ENCODE measurements at regions not wholly inside any gene's neighbourhood (a gene's known extent, or its start where the extent isn't known, plus 50 kb on each side); places are given as distances from the start of the nearest gene placed in this dataset.

DNA sequence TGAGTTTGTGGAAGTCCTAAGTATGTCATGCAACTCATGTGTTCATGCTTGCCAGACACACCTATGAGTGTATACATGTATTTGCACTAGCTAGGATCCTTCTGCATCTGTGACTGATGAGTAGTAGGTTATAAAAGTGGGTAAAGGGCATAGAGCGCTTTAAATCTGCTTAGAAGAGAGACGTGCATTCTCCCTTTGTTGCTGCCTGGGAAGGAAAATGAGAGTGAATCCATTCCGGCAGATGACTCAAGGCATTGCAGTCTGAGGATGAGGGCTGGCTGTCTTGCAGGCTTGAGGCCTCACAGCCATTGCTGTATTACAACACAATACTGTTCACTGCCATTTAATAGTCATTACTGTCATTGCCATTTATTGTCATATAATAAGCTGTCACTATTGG, 120.8 kb upstream of the UMPS start:
- TF ChIP-seq, protein P1, sequence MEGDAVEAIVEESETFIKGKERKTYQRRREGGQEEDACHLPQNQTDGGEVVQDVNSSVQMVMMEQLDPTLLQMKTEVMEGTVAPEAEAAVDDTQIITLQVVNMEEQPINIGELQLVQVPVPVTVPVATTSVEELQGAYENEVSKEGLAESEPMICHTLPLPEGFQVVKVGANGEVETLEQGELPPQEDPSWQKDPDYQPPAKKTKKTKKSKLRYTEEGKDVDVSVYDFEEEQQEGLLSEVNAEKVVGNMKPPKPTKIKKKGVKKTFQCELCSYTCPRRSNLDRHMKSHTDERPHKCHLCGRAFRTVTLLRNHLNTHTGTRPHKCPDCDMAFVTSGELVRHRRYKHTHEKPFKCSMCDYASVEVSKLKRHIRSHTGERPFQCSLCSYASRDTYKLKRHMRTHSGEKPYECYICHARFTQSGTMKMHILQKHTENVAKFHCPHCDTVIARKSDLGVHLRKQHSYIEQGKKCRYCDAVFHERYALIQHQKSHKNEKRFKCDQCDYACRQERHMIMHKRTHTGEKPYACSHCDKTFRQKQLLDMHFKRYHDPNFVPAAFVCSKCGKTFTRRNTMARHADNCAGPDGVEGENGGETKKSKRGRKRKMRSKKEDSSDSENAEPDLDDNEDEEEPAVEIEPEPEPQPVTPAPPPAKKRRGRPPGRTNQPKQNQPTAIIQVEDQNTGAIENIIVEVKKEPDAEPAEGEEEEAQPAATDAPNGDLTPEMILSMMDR (IDR thresholded peaks at IDR 0.05; ENCODE audit: control insufficient read depth, insufficient read depth, low read depth, low read length, missing control alignments), result no peak
- H3K4me3 ChIP-seq (ENCODE audit: control insufficient read depth, low read depth, low read length), result no peak overlapping the region
- DNase-seq (ENCODE audit: low read depth), result no peak

DNA sequence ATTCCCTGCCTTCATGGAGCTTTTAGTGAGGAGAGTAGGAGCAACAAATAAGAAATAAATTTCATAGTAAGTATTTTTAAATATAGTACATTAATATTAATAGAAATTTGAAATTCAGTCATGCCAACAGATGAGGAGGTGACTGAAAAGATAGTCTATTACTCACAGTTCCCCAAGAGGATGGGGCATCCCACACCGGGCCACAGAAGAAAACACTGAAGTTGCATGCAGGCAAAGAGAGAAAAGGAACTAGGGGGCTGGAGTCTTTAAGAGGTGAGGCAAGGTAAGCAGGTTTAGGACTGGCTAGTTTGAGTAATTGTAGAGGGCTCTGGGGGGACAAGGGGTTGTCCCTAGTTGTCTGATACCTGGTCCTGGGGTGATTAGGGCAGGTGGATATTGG, 120.1 kb upstream of the UMPS start:
- TF ChIP-seq, protein P1 (IDR thresholded peaks at IDR 0.05; ENCODE audit: control insufficient read depth, insufficient read depth, low read depth, low read length, missing control alignments), result no peak
- H3K4me3 ChIP-seq (ENCODE audit: control insufficient read depth, low read depth, low read length), result no peak overlapping the region
- DNase-seq (ENCODE audit: low read depth), result no peak

DNA sequence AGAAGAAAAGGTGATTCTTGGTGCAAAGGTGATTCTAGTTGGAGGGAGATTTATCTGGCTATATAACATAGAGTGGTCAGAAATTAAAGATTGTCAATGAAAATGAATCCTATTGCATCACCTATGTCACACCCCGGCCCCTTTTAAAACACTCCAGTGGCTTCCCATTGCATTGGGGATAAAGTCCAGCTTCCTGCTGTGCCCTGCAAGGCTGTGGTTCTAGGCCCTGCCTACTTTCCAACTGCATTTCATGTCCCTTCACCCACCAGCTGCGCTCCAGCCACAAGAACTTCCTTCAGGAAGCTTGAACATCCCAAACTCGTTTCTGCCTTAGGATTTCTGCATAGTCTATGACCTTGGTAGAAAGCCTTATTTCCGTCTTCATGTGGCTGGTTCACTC, 118.7 kb upstream of the UMPS start:
- no peak for DNase-seq (ENCODE audit: low read depth)
- TF ChIP-seq, protein P1 (IDR thresholded peaks at IDR 0.05; ENCODE audit: control insufficient read depth, insufficient read depth, low read depth, low read length, missing control alignments), result no peak
- H3K4me3 ChIP-seq (ENCODE audit: control insufficient read depth, low read depth, low read length), result no peak overlapping the region

DNA sequence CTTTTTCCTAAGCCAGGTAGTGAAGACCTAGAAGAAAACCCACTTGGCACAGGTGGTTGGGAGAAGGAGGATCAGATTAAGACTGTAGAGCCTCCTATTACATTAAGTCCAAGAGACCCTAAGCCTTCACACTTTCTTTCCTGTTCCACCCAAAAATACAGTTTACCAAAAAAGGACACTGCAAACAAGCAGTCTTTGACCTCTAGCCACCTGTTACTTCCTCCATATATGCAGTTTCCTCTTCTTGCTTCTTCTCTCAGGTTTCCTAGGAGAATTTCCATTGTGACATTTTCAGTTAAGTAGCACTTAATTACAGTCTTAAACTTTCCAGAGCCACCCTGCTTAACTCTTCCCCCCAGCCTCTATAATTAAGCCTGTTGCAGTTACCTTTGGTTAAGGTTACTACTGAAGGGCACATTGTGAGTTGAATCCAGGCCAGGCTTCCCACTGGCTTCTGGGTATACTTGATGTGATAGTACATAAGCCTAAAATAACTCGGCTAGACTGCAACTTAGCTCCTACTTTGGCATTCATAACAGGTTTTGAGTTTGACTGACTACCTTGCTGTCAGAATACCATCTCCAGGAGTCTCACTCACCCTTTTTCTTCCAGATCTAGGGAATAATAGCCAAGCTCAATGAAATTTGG, 114.2 kb upstream of the UMPS start:
- TF ChIP-seq, protein P1 (IDR thresholded peaks at IDR 0.05; ENCODE audit: control insufficient read depth, insufficient read depth, low read depth, low read length, missing control alignments), result no peak
- no peak for DNase-seq (ENCODE audit: low read depth)
- no peak overlapping the region for H3K4me3 ChIP-seq (ENCODE audit: control insufficient read depth, low read depth, low read length)

DNA sequence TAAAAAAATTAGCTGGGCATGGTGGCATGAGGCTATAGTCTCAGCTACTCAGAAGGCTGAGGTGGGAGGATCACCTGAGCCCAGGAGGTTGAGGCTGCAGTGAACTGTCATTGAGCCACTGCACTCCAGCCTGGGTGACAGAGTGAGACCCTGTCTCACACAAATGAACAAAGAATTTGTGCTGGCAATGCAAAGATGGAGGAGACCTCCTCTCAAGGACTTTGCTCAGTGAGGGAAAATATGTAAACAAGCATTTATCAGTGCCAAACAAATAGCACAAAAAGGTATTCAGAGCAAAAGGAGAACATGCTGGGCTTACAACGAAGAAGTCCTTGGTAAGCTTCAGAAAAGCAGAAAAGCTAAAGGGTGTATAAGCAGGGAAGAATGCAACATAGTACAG, 113.1 kb upstream of the UMPS start:
- TF ChIP-seq, protein P1 (IDR thresholded peaks at IDR 0.05; ENCODE audit: control insufficient read depth, insufficient read depth, low read depth, low read length, missing control alignments), result no peak
- no peak overlapping the region for H3K4me3 ChIP-seq (ENCODE audit: control insufficient read depth, low read depth, low read length)
- no peak for DNase-seq (ENCODE audit: low read depth)

DNA sequence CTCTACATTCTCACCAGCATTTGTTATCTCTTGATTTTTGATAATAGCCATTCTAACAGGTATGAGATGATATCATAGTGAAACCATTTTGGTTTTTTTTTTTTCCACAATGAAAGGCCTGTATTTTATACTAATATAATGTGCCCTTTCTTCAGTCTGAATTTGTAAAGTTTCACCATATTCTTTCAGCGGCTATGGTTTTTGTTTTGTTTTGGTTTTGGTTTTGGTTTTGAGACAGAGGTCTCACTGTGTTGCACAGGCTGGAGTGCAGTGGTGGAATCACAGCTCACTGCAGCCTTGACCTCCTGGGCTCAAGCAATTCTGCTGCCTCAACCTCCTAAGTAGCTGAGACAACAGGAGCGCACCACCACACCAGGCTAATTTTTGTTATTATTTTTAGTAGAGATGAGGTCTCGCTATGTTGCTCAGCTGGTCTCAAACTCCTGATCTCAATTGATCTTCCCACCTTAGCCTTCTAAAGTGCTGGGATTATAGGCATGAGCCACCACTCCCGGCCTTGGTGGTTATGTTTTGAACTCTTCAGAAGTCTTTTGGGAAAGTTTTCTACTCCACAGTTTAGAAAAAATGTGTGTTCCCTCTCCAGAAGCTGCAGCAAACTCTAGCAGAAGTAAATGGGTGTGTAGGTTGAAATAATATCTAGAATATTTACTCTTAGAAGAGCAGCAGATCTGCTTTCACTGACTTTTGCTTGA, 110.2 kb upstream of the UMPS start:
- no peak for DNase-seq (ENCODE audit: low read depth)
- no peak overlapping the region for H3K4me3 ChIP-seq (ENCODE audit: control insufficient read depth, low read depth, low read length)
- TF ChIP-seq, protein P1 (IDR thresholded peaks at IDR 0.05; ENCODE audit: control insufficient read depth, insufficient read depth, low read depth, low read length, missing control alignments), result no peak
